ENCODE measurements at regions not wholly inside any gene's neighbourhood (a gene's known extent, or its start where the extent isn't known, plus 50 kb on each side); places are given as distances from the start of the nearest gene placed in this dataset.

GRCh38 chr9:93822229-93822628 lies 132.9 kb downstream of the BARX1 start:
- no peak for DNase-seq (ENCODE audit: extremely low read depth, low read depth)
- TF ChIP-seq CTCF (IDR thresholded peaks at IDR 0.05; ENCODE audit: low read depth, low read length), result no peak

- no peak for DNase-seq (ENCODE audit: extremely low read depth, low read depth)
- TF ChIP-seq CTCF (IDR thresholded peaks at IDR 0.05; ENCODE audit: low read depth, low read length), result no peak
Observed at GRCh38 chr9:93821307-93821703, 133.8 kb downstream of the BARX1 start.

GRCh38 chr9:93820667-93821306 lies 134.4 kb downstream of the BARX1 start:
- TF ChIP-seq CTCF (IDR thresholded peaks at IDR 0.05; ENCODE audit: low read depth, low read length), result no peak; the same call in 1 of the 2 replicates

GRCh38 chr9:93819905-93820304 lies 135.2 kb downstream of the BARX1 start:
- no peak for DNase-seq (ENCODE audit: extremely low read depth, low read depth)
- TF ChIP-seq CTCF (IDR thresholded peaks at IDR 0.05; ENCODE audit: low read depth, low read length), result no peak

More at GRCh38 chr9:93820667-93821306, 134.4 kb downstream of the BARX1 start:
- no peak for DNase-seq (ENCODE audit: extremely low read depth, low read depth)

GRCh38 chr9:93818827-93819472 lies 136.2 kb downstream of the BARX1 start:
- DNase-seq (ENCODE audit: extremely low read depth, low read depth), result no peak
- TF ChIP-seq CTCF (IDR thresholded peaks at IDR 0.05; ENCODE audit: low read depth, low read length), result no peak

- DNase-seq (ENCODE audit: extremely low read depth, low read depth), result no peak
- TF ChIP-seq CTCF (IDR thresholded peaks at IDR 0.05; ENCODE audit: low read depth, low read length), result no peak
Observed at GRCh38 chr9:93818237-93818636, 136.9 kb downstream of the BARX1 start.

GRCh38 chr9:93815677-93816076 lies 139.5 kb downstream of the BARX1 start:
- no peak for TF ChIP-seq CTCF (IDR thresholded peaks at IDR 0.05; ENCODE audit: low read depth, low read length)
- no peak for DNase-seq (ENCODE audit: extremely low read depth, low read depth)
